HCT116 (cell line): ENCODE measurements at regions not wholly inside any gene's neighbourhood (a gene's known extent, or its start where the extent isn't known, plus 50 kb on each side); places are given as distances from the start of the nearest gene placed in this dataset.

ENCODE experiments used
- ATAC-seq: fragments of 200-7000 bp; cut with Tn5 transposase; 2 replicates; pipeline ENCODE4 v1.9.1; 2020; ENCODE audit warnings: mild to moderate bottlenecking, moderate library complexity
- BruUV-seq: library from RNA; stranded (reverse); fragments of 400-500 nt; replicated peaks from 2 replicates; lab custom pipeline; 2021; lab: Mats Ljungman, UMichigan
- CTCF ChIA-PET: fragments of 300-600 bp; sonication (Branson Sonifier 250); formaldehyde crosslinking; loops from one replicate; lab custom pipeline; 2021; ENCODE audit warnings: antibody characterized with exemption; lab: Charles Lee
- POLR2A ChIA-PET: fragments of 300-600, 350-600 bp; sonication (Branson Sonifier 250); formaldehyde crosslinking; loops from one replicate; lab custom pipeline; 2021; ENCODE audit warnings: antibody characterized with exemption; lab: Charles Lee
- RAD21 ChIA-PET, 2 experiments: fragments of 300-600 bp; sonication (Branson Sonifier 250); formaldehyde crosslinking; loops; one replicate each; lab custom pipeline; 2023; ENCODE audit warnings: low total read pairs in 2 of 2; ENCODE audit not compliant: uncharacterized antibody in 2 of 2, unreplicated experiment in 2 of 2, low non-redundant PET in 1 of 2; lab: Charles Lee
- DNase-seq: peaks from one replicate; pipeline ENCODE4 v3.0.0-alpha.2; 2010; ENCODE audit warnings: low read depth, low spot score
- H2AFZ ChIP-seq: fragments of 200-600 bp; shearing (Covaris generic), sonication (generic); 2 replicates; pipeline ENCODE4 v1.6.1; 2017; ENCODE audit warnings: low read depth, mixed run types, mixed read lengths, antibody characterized with exemption, low read length; ENCODE audit not compliant: poor library complexity, severe bottlenecking
- H3K27ac ChIP-seq: 2 replicates; pipeline ENCODE4 v1.5.1; 2012; ENCODE audit warnings: low read depth, low read length
- H3K27me3 ChIP-seq: fragments of 200-600 bp; sonication (generic); 2 replicates; pipeline ENCODE4 v1.6.1; 2016; ENCODE audit warnings: mixed run types, low read length, mixed read lengths; ENCODE audit not compliant: insufficient read depth
- H3K36me3 ChIP-seq, 2 experiments: fragments of 200-500 bp in 1 of 2; fragments of 200-600 bp in 1 of 2; sonication (Bioruptor generic) in 1 of 2; sonication (generic) in 1 of 2; 2 replicates each; pipeline versions ENCODE4 v1.5.1 to v1.6.1; 2014 to 2016; ENCODE audit warnings: low read length in 2 of 2, inconsistent platforms in 1 of 2, mixed read lengths in 1 of 2, mixed run types in 1 of 2; ENCODE audit not compliant: insufficient read depth in 2 of 2, control insufficient read depth in 1 of 2
- H3K4me1 ChIP-seq, 2 experiments: fragments of 200-600 bp in 1 of 2; sonication (generic) in 1 of 2; 2 replicates each; pipeline versions ENCODE4 v1.5.1 to v1.6.1; 2012 to 2017; ENCODE audit warnings: low read length in 2 of 2, inconsistent platforms in 1 of 2, mild to moderate bottlenecking in 1 of 2, mixed read lengths in 1 of 2, mixed run types in 1 of 2, moderate library complexity in 1 of 2; ENCODE audit not compliant: insufficient read depth in 2 of 2, control insufficient read depth in 1 of 2
- H3K4me2 ChIP-seq: fragments of 200-600 bp; sonication (generic); 2 replicates; pipeline ENCODE4 v1.6.1; 2017; ENCODE audit warnings: mixed run types, low read length, mixed read lengths
- H3K4me3 ChIP-seq, 2 experiments: fragments of 200-600 bp in 1 of 2; sonication (generic) in 1 of 2; replicated peaks in 1 of 2; 2 replicates each; pipeline ENCODE4 v1.5.1; 2011 to 2016; ENCODE audit warnings: low read length in 2 of 2, control low read depth in 1 of 2, low read depth in 1 of 2, mild to moderate bottlenecking in 1 of 2, mixed read lengths in 1 of 2, mixed run types in 1 of 2
- H3K79me2 ChIP-seq: fragments of 200-600 bp; sonication (generic); 2 replicates; pipeline ENCODE4 v1.6.1; 2017; ENCODE audit warnings: mild to moderate bottlenecking, mixed run types, low read length, moderate library complexity, mixed read lengths; ENCODE audit not compliant: insufficient read depth
- H3K9ac ChIP-seq: fragments of 200-600 bp; sonication (generic); 2 replicates; pipeline ENCODE4 v1.6.1; 2016; ENCODE audit warnings: low read length, mixed read lengths
- H3K9me2 ChIP-seq: fragments of 200-600 bp; sonication (generic), shearing (Covaris generic); 2 replicates; pipeline ENCODE4 v1.6.1; 2017; ENCODE audit warnings: mixed run types, mild to moderate bottlenecking, moderate library complexity; ENCODE audit not compliant: insufficient read depth
- H3K9me3 ChIP-seq, 2 experiments: fragments of 200-500 bp in 1 of 2; fragments of 200-600 bp in 1 of 2; sonication (Bioruptor generic) in 1 of 2; sonication (generic) in 1 of 2; 2 replicates each; pipeline ENCODE4 v1.6.1; 2014 to 2017; ENCODE audit warnings: low read length in 2 of 2, mixed read lengths in 2 of 2, inconsistent platforms in 1 of 2, low read depth in 1 of 2, mild to moderate bottlenecking in 1 of 2, mixed run types in 1 of 2, moderate library complexity in 1 of 2; ENCODE audit not compliant: control insufficient read depth in 1 of 2, insufficient read depth in 1 of 2
- H4K20me1 ChIP-seq: fragments of 200-600 bp; sonication (generic), shearing (Covaris generic); 2 replicates; pipeline ENCODE4 v1.6.1; 2017; ENCODE audit warnings: mixed run types, mild to moderate bottlenecking, moderate library complexity; ENCODE audit not compliant: insufficient read depth
- CBX3 ChIP-seq: IDR thresholded peaks from 2 replicates; pipeline ENCODE4 v1.6.1; 2012; ENCODE audit warnings: low read depth
- EGR1 ChIP-seq: IDR thresholded peaks from 2 replicates; pipeline ENCODE4 v1.6.1; 2012; ENCODE audit warnings: low read depth
- EZH2 ChIP-seq: fragments of 200-600 bp; sonication (generic); IDR thresholded peaks from 2 replicates; pipeline ENCODE4 v1.6.1; 2017; ENCODE audit warnings: antibody characterized with exemption, mixed run types
- POLR2A ChIP-seq: IDR thresholded peaks from 2 replicates; pipeline ENCODE4 v1.7.0; 2011; ENCODE audit warnings: borderline replicate concordance; ENCODE audit not compliant: insufficient read depth, insufficient read length; ENCODE audit errors: extremely low read depth
- POLR2AphosphoS5 ChIP-seq: IDR thresholded peaks from 2 replicates; pipeline ENCODE4 v1.6.1; 2011; ENCODE audit warnings: mild to moderate bottlenecking, low read depth, low read length, moderate library complexity
- RAD21 ChIP-seq: IDR thresholded peaks from 2 replicates; pipeline ENCODE4 v1.6.1; 2012; ENCODE audit warnings: low read depth, mild to moderate bottlenecking
- SIN3A ChIP-seq: IDR thresholded peaks from 2 replicates; pipeline ENCODE4 v1.6.1; 2012; ENCODE audit warnings: low read depth
- SP1 ChIP-seq: IDR thresholded peaks from 2 replicates; pipeline ENCODE4 v1.6.1; 2012; ENCODE audit warnings: low read depth
- TCF7L2 ChIP-seq: IDR thresholded peaks from 2 replicates; pipeline ENCODE4 v1.7.0; 2011; ENCODE audit warnings: borderline replicate concordance, inconsistent platforms; ENCODE audit not compliant: insufficient read depth, insufficient read length; ENCODE audit errors: extremely low read depth
- YY1 ChIP-seq: IDR thresholded peaks from 2 replicates; pipeline ENCODE4 v1.6.1; 2011; ENCODE audit warnings: low read length, low read depth, moderate library complexity, mild to moderate bottlenecking; ENCODE audit not compliant: insufficient replicate concordance; ENCODE audit errors: extremely low read depth
- ZFX ChIP-seq: fragments of 450-650 bp; IDR thresholded peaks from 2 replicates; pipeline ENCODE4 v1.6.1; 2017
- intact Hi-C: fragments of 100-400 bp; cut with micrococcal nuclease; formaldehyde crosslinking; loops from 2 replicates; pipeline ENCODE4 v1.10.0; 2022

DNA sequence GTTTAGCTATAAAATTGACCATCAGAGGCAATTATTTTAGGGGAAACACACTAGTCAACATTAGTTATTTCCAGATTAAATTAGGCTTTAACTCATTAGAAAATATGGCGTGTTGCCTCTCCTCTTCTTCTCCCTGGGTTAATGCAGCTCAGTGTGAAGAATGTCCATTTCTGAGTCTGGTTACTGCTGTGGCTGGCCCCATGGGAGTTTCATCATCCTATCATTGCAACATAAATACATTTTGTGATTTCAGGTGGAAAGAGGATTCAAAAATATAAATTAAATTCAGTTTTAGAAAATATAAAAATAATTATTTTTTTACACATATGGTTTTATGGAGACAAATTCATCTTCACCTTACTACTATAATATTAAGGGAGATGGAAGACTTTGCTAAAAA, 288.5 kb upstream of the ARSJ start:
- POLR2A ChIA-PET, result no interaction called here
- H2AFZ ChIP-seq, result no peak overlapping the region

DNA sequence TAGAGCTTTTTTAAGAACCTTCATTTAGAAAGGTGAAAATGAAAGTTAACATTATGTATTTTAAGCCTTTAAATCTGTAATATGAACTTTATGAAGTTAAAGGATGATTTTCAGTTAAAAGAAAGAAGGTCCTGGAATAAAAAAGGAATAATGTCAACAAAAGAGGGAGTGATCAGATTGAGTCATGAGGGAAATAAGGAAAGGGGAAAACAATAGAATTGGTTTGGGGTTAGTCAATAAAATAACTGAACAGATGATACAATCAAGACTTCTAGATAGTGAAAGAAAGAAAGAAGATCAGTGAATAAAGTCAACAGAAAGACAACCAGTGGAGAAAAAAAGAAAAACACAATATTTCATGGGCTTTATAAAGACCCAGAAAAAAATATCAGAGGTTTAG, 291.6 kb upstream of the ARSJ start:
- TF ChIP-seq EZH2 (no peak), SP1 (no peak), SIN3A (no peak)

More for the DNA sequence above, 288.5 kb upstream of the ARSJ start:
- DNase-seq, result no peak
- no TSS peak for BruUV-seq
- TF ChIP-seq POLR2A (no peak), POLR2AphosphoS5 (no peak), ZFX (no peak), CBX3 (no peak), EGR1 (no peak), EZH2 (no peak), RAD21 (no peak), YY1 (no peak), TCF7L2 (no peak)
- TF ChIP-seq, all 23 proteins: peak for 0
- Histone ChIP-seq H3K4me1 (peaks cover 0 to 8% of the 10 kb centered on the region in 2 experiments), H3K4me2 (no peak overlapping the region), H3K79me2 (no peaks in the 10 kb centered on the region), H3K9ac (no peak overlapping the region), H3K9me2 (no peaks in the 10 kb centered on the region), H3K27ac (no peak overlapping the region), H3K9me3 (no peaks in the 10 kb centered on the region), H3K27me3 (no peaks in the 10 kb centered on the region), H4K20me1 (no peaks in the 10 kb centered on the region; the same call in 1 of the 2 replicates), H3K4me3 (no peak overlapping the region), H3K36me3 (no peaks in the 10 kb centered on the region)
- intact Hi-C loops, result no loop called here
- CTCF ChIA-PET, result no interaction called here
- RAD21 ChIA-PET, result no interaction called here
- no peak for ATAC-seq

More for the DNA sequence above, 291.6 kb upstream of the ARSJ start:
- ChIA-PET POLR2A (no interaction called here), CTCF (no interaction called here), RAD21 (no interaction called here)
- intact Hi-C loops, result no loop called here
- no peak overlapping the region for H3K9ac ChIP-seq
- H3K79me2 ChIP-seq, result no peaks in the 10 kb centered on the region
- no peak overlapping the region for H3K4me3 ChIP-seq
- no peaks in the 10 kb centered on the region for H3K27me3 ChIP-seq
- H3K4me1 ChIP-seq, result peaks cover 0 to 8% of the 10 kb centered on the region in 2 experiments; a peak in 2 of 4 replicates
- H3K36me3 ChIP-seq, result no peaks in the 10 kb centered on the region
- ATAC-seq (no peak), DNase-seq (no peak)
- H3K9me3 ChIP-seq, result no peaks in the 10 kb centered on the region
- H4K20me1 ChIP-seq, result no peaks in the 10 kb centered on the region
- no peaks in the 10 kb centered on the region for H3K9me2 ChIP-seq
- peak overlapping the region; percentile 0 for H2AFZ ChIP-seq
- H3K27ac ChIP-seq, result no peak overlapping the region
- no peak overlapping the region for H3K4me2 ChIP-seq
- BruUV-seq, result no TSS peak
